Stimulated activated CD4-positive, alpha-beta T cell treated with anti-CD3 and anti-CD28 coated beads, Interleukin-4, amount 100 ng/mL, for 24 hours (primary cell): ENCODE measurements at regions not wholly inside any gene's neighbourhood (a gene's known extent, or its start where the extent isn't known, plus 50 kb on each side); places are given as distances from the start of the nearest gene placed in this dataset.
A peak's percentile ranks its signal among the peaks of the same experiment; 100 is the strongest.
"Not testable (repeated sequence)": the region's sequence is repeated elsewhere in the genome, so short reads cannot be mapped to it uniquely, and the experiment has no call there.

ENCODE experiments used
- DNase-seq: peaks from one replicate; pipeline ENCODE4 v3.0.0-alpha.2; 2020

GRCh38 chr12:19726122-19726521 is 286.8 kb downstream of the AEBP2 start:
- DNase-seq = no peak

GRCh38 chr12:19726592-19726991 is 287.3 kb downstream of the AEBP2 start:
- no peak for DNase-seq

DNA sequence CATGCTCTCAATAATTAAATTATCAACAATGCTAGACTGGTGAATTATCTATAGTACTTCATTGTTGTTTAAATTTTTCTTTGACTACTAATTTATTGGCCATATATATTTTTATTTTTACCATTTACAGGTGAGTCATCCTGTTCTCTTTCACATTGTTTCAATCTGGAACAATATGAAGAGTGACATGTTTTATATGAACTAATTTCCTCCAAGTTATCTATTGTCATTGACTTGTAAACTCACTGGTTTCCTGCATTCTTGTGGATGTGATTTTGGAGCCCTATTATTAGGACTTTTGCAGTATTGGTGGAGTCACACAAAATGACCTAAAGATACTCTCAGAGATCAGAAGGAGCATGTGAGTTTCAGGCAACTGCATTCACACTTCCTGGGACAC is 297.7 kb downstream of the AEBP2 start:
- no peak for DNase-seq

DNA sequence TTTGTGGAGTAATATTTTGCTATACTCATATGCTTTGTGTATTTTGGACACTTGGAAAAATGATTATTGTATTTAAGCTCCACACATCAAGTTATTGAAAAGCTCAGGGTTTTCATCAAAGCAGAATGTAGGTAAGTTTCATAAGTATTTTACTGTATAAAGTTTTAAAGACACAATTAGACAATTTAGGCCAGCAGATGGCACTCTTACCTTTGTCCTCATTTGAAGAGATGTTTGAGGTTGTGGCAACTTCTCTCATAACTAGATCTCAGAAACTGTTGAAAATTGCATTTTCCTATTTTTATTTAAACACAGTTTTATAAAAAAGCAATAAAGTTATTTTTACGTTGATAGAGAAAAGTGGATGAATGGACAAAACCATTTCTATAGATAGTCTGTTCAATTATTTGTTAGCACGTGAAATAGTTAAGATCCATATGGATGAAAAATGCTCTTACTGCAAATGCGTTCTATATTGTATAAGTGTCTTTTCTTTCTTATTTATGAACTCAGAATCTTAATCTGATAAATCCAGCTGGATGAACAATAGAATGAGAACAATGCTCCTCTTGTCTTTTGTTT is 300.0 kb downstream of the AEBP2 start:
- DNase-seq = peak; percentile 39

DNA sequence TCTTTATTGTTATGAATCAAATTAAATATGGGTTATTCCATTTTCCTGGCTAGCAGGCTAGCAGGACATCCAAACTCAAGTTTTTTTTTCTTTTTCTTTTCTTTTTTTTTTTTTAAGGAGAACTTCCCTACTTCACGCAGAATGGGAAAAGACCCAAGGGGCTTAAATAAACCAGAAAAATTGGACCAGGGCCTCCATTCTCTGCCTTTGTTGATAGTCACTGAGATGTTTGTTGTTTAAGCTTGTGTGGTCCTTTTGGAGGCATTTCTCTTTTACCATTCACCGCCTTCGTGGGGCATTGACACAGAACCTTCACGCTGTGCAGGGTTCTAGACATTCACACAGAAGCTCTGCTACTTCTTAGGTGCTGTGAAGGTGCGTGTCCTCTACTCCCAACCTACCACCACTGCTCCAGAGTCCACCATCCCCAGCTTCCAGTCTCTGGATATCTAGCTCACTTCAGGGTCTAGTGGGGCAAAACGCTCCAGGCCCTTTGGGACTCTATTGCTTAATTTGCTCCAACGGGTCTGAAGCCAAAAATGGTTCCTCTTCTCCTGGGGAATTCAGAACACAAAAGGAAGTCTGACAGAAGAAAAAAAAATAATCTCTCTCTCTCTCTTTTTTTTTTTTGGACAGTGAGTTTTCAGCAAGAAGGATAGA is 301.3 kb downstream of the AEBP2 start:
- no peak for DNase-seq

DNA sequence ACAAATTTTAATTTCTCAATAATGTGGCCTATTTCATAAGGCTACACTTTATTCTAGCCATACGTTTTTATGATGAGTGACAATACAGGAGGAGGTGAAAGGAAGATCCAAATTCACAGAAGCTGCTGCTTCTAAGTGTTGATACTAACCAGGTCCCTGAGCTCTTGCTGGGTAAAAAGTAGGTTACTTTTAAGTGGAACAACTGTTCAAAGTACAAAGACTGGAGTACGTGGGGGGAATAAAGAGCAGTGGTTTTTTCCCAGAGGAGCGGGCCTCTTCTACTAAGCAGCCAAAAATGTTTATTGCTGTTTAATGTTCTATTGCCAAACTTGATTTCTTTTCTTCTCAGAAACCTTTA is 301.8 kb downstream of the AEBP2 start:
- DNase-seq = no peak

DNA sequence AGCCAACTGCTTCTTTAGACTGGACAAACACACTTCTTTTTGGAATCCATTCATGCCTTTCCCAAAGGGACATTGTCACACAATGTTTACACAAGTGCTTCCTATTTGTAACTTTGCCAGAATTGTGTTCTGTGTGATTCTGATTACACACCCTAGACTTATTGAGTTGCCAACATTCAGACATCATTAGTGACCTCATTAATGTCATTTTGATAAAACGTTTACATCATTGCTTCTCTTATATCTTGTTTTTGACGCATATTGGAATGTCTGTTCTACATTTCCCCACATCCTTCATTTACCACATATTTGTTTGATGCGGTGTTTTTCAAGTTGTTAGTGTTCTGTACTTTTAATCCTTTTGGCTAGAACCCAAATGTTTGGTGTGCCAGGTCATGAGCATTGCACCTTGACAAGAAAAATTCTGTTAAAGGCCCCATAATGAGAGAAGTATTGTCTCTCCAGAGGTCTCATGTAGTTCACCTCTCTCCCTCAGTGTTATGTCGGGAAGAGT is 305.5 kb downstream of the AEBP2 start:
- DNase-seq = no peak

GRCh38 chr12:19746471-19746870 is 307.2 kb downstream of the AEBP2 start:
- no peak for DNase-seq

GRCh38 chr12:19749906-19750574 is 310.7 kb downstream of the AEBP2 start:
- no peak for DNase-seq

DNA sequence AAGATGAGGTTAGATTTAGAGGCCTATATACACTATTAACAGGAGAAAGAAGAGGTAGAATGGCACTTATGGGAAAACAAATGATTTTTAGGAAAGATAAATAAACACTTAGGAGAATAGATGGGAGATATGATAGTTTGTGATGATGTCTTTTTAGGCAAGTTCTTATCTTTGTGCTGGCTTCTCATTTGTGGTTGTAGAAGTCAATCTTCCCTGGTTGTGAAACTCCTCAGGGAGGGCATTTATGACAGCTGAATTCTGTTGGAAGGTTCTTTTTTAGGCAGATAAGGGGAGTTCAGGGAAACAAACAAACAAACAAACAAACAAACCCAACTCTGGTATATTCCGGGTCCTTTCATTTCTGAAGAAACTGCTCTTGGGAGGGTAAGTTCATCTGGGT is 311.8 kb downstream of the AEBP2 start:
- no peak for DNase-seq

DNA sequence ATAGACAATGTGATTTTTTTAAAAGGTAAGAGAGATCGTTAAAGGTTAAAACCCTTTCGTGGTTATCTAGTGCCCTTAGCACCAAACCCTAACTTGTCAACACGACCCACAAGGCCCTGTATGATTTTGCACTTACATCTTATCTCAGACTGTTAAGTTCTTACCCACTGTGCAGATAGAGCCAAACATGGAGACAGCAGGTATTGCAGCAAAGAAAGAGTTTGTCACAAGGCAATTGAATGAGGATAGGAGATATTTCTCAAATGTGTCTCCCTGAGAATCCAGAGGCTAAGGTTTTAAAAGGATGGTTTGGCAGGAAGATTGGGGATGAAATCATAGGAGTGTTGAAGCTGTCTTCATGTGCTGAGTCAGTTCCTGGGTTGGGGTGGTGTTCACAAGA is 313.4 kb downstream of the AEBP2 start:
- DNase-seq = no peak

DNA sequence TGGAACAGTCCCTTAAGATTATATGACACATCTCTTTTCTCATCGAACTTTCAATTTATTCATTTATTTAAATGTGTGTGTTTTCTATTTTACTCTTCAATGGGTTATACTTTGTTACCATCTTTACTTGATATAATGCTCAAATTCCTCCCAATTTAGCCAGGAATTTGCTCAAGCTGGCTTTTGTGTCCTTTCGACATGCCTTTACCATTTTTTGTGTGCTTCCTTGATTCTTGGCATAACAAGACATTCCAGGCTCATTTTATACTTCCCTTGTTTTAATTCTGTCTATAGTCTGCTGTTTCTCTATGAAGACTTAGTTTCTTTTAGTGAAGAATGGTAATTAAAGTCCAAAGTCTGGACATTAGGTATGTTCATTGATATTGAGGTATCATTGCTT is 315.8 kb downstream of the AEBP2 start:
- no peak for DNase-seq

DNA sequence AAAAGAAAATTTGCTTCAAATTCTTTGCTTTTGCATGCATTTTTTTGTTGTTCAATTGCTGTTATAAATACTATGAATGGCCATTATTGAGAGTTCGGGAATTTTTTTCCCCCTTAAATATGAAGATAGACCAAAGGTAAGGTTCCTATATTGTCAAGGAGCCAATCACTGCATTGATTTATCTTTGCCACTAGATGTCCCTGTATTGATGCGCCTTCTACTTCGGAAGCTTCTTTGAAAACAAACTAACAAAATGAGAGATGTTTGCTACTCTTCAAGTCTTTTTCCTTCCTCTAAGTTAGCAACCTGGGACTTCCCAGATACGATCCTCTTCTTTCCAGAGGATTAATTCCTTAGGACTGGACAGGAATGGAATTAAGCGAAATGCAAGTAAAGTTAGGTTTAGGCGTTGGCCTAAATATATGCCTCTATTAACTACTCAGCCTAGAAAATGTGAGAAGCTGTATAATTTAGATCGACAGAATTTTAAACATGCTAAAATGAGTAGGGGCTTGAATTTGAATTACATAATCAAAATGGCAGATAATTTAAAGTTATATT is 318.1 kb downstream of the AEBP2 start:
- DNase-seq = no peak

DNA sequence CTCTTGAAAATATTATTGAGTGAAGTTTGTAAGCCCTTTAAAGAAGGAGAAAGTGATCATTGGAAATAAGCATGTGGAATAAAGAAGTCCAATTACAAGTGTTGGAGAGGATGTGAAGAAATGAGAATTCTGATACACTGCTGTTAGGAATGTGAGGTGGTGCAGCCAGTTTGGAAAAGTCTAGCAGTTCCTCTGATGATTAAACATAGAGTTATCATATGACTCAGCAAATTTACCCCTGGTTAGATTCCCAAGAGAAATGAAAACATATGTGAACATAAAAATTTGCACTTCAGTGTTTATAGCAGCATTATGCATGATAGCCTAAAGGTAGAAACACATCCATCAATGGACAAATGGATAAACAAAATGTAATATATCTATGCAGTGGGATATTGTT is 319.9 kb downstream of the AEBP2 start:
- DNase-seq = no peak

GRCh38 chr12:19760611-19761010 is 321.3 kb downstream of the AEBP2 start:
- DNase-seq = no peak

DNA sequence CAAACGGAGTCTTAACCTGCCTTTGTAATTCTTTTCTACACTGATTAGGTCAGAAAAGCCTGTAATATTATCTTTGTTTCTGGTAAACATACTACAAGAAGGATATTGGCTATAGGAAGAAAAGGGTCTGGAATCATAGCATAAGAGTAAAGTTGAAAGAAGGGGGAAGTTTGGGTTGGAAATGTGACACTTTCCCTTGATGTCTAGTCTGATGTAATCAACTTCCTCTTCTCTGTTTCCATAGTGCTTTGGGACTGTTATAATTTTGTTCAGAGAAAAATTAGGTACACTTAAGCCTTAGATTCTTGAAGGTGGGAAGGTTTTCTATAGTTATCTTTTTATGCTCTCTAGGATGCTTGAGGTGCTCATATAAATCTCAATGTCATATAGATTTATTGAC is 322.2 kb downstream of the AEBP2 start:
- no peak for DNase-seq

DNA sequence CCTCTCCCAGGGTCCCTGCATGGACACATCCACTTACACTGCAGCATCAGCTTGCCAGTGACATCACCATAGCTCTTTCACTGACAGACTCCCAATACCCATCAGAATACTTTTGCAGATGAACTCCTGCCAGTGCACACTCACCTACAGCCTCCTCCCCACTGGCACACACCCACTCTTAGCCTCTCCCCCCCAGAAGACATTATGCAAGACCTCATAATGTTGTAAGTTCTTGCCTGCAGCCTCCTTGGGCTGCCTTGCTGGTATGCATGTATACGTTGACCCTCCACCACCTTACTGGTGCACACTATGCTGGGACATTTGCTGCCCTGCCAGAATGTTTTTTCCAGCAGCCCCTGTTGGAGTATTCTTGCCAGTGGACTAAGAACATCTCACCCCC is 324.2 kb downstream of the AEBP2 start:
- DNase-seq = no peak

DNA sequence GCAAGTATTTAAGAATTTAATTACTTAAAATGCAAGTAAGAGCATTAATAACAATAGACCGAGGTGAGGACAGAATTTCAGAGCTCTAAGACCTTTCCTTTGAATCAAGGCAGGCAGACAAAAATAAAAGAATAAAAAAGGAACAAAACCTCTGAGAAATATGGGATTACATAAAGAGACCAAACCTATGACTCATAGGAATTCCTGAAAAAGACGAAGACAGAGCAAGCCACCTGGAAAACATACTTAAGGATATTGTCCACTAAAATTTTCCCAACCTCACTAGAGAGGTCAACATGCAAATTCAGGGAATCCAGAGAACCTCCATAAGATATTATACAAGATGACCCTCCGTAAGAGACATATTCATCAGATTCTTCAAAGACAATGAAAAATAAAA is 325.1 kb downstream of the AEBP2 start:
- no peak for DNase-seq

- no peak for DNase-seq
These were observed 332.6 kb downstream of the AEBP2 start for GRCh38 chr12:19771858-19772257.

GRCh38 chr12:19772776-19773175 is 333.5 kb downstream of the AEBP2 start:
- no peak for DNase-seq

DNA sequence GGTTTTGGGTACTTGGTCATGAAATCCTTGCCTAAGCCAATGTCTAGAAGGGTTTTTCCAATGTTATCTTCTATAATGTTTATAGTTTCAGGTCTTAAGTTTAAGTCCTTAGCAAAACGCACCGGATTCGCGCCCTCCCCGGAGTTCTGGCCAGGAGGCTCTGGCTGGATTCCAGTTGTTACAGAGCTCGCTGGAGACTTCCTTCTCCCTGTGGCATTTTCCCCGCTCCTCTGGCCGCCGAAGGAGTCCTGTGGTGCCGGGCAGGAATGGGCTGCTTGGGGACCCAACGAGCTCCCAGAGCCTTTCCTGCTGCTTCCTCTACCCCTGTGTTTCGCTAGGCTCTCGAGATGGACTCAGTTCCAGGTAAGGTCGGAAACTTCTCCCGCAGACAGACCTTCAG is 335.9 kb downstream of the AEBP2 start:
- no peak for DNase-seq

DNA sequence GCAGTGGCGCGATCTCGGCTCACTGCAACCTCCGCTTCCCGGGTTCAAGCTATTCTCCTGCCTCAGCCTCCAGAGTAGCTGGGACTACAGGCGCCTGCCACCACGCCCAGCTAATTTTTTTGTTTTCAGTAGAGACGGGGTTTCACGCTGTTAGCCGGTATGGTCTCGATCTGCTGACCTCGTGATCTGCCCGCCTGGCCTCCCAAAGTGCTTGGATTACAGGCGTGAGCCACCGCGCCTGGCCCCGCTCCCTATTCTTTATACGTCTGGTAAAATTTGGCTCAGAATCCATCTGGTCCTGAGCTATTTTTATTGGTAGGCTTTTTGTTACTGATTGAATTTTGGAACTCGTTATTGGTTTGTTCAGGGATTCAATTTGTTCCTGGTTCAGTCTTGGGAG is 336.7 kb downstream of the AEBP2 start:
- not testable (repeated sequence) for DNase-seq

DNA sequence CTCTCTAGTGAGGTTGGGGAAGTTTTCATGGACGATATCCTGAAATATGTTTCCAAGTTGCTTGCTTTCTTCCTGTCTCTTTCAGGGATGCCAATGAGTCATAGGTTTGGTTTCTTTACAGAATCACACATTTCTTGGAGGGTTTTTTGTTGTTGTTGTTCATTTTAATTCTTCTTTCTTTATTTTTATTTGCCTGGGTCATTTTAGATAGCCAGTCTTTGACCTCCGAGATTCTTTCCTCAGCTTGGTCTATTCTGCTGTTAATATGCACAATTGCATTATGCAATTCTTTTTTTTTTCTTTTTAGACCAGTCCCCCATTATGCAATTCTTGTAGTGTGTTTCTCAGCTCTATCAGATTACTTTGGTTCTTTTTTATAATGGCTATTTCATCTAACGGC is 338.9 kb downstream of the AEBP2 start:
- no peak for DNase-seq

- no peak for DNase-seq
These were observed 339.5 kb downstream of the AEBP2 start for GRCh38 chr12:19778797-19779196.
